Right lobe of liver (tissue), 6 donors: ENCODE measurements at regions not wholly inside any gene's neighbourhood (a gene's known extent, or its start where the extent isn't known, plus 50 kb on each side); places are given as distances from the start of the nearest gene placed in this dataset.

Experiments
- ATAC-seq, 4 donors: fragments of 200-7000 bp; cut with Tn5 transposase; one replicate each; pipeline ENCODE4 v1.9.1; 2020; ENCODE audit warnings: mild to moderate bottlenecking in 4 of 4, moderate library complexity in 4 of 4
- DNase-seq, 3 donors: peaks; one replicate each; pipeline ENCODE4 v3.0.0-alpha.2; 2020
- H3K27ac ChIP-seq, 3 donors: fragments of 200-600 bp; one replicate each; pipeline ENCODE4 v1.8.0; 2022
- H3K27me3 ChIP-seq, 2 donors: fragments of 200-600 bp; one replicate each; pipeline ENCODE4 v1.8.0; 2022
- H3K36me3 ChIP-seq, 4 donors: fragments of 200-600 bp; sonication (generic) in 1 of 4; one replicate each; pipeline versions ENCODE4 v1.5.1 to v1.8.0; 2017 to 2022; ENCODE audit warnings: control low read depth in 1 of 4
- H3K4me1 ChIP-seq, 4 donors: fragments of 200-600 bp; sonication (generic) in 1 of 4; one replicate each; pipeline versions ENCODE4 v1.5.1 to v1.8.0; 2017 to 2022; ENCODE audit warnings: control low read depth in 1 of 4
- H3K4me3 ChIP-seq, 3 donors: fragments of 200-600 bp; one replicate each; pipeline ENCODE4 v1.8.0; 2022
- H3K9me3 ChIP-seq, 4 donors: fragments of 200-600 bp; sonication (generic) in 1 of 4; one replicate each; pipeline versions ENCODE4 v1.5.1 to v1.8.0; 2017 to 2022; ENCODE audit warnings: control low read depth in 1 of 4
- CTCF ChIP-seq, 4 donors: fragments of 200-600 bp in 3 of 4; fragments of 450-650 bp in 1 of 4; IDR thresholded peaks; one replicate each; pipeline versions ENCODE4 v1.5.1 to v1.8.0; 2016 to 2022; ENCODE audit warnings: antibody characterized with exemption in 4 of 4, mild to moderate bottlenecking in 2 of 4
- POLR2A ChIP-seq: fragments of 450-650 bp; IDR thresholded peaks from one replicate; pipeline ENCODE4 v1.6.1; 2017; ENCODE audit warnings: antibody characterized with exemption, mild to moderate bottlenecking
- WGBS: methylation state at CpG from one replicate; pipeline ENCODE4 v1.1.6; 2018; ENCODE audit warnings: low coverage, low lambda C conversion rate; ENCODE audit not compliant: insufficient coverage; ENCODE audit errors: missing lambda C conversion rate; 5-methylcytosine and 5-hydroxymethylcytosine counted together
- intact Hi-C, 2 donors: fragments of 100-400 bp; cut with DNase I; formaldehyde crosslinking; loops; one replicate each; pipeline versions ENCODE4 v1.11.2 to v1.14.1; 2022
- donor health status: DM: no; HTN: yes; CAD: no.
- donor health status: DM: no; HTN: no; CAD: no.
- donor health status: DM: no; HTN: no; CAD: no.
- donor health status: DM: no; HTN: yes; CAD: no.
- donor health status: DM: no; HTN: yes; CAD: no.

GRCh38 chr2:239689985-239690384, 289.2 kb upstream of the HDAC4 start:
- ATAC-seq, result no peak
- H3K36me3 ChIP-seq, result no peaks in the 10 kb centered on the region
- DNase-seq, result no peak
- no peak overlapping the region for H3K27ac ChIP-seq
- no peak overlapping the region for H3K4me3 ChIP-seq
- 79% methylated on average over 2 of the region's 5 CpGs for WGBS
- TF ChIP-seq POLR2A (no peak), CTCF (IDR thresholded peaks at IDR 0.05) (no peak)
- H3K4me1 ChIP-seq, result no peaks in the 10 kb centered on the region
- H3K9me3 ChIP-seq, result no peaks in the 10 kb centered on the region
- intact Hi-C loops, result no loop called here
- H3K27me3 ChIP-seq, result no peaks in the 10 kb centered on the region

GRCh38 chr2:239689410-239689809, 288.6 kb upstream of the HDAC4 start:
- 52% methylated on average over 5 of the region's 8 CpGs for WGBS
- H3K36me3 ChIP-seq, result no peaks in the 10 kb centered on the region
- no peaks in the 10 kb centered on the region for H3K4me1 ChIP-seq
- H3K27ac ChIP-seq, result no peak overlapping the region
- no peaks in the 10 kb centered on the region for H3K9me3 ChIP-seq
- no peak overlapping the region for H3K4me3 ChIP-seq
- H3K27me3 ChIP-seq, result no peaks in the 10 kb centered on the region
- TF ChIP-seq CTCF (IDR thresholded peaks at IDR 0.05), result no peak
- no peak for TF ChIP-seq POLR2A
- intact Hi-C loops, result no loop called here
- DNase-seq, result peak in 1 of 3 donors; percentile 25
- ATAC-seq, result no peak

GRCh38 chr2:239688840-239689239, 288.0 kb upstream of the HDAC4 start:
- ATAC-seq (no peak), DNase-seq (no peak)
- no peak overlapping the region for H3K27ac ChIP-seq
- H3K4me1 ChIP-seq, result no peaks in the 10 kb centered on the region
- H3K27me3 ChIP-seq, result no peaks in the 10 kb centered on the region
- intact Hi-C loops, result no loop called here
- no peak for TF ChIP-seq CTCF (IDR thresholded peaks at IDR 0.05)
- H3K9me3 ChIP-seq, result no peaks in the 10 kb centered on the region
- 76% methylated on average over 3 of the region's 9 CpGs for WGBS
- H3K36me3 ChIP-seq, result no peaks in the 10 kb centered on the region
- H3K4me3 ChIP-seq, result no peak overlapping the region

GRCh38 chr2:239688122-239688681, 287.4 kb upstream of the HDAC4 start:
- intact Hi-C loops, result no loop called here
- Histone ChIP-seq H3K4me3 (no peak overlapping the region), H3K36me3 (no peaks in the 10 kb centered on the region), H3K9me3 (no peaks in the 10 kb centered on the region), H3K27me3 (no peaks in the 10 kb centered on the region), H3K4me1 (no peaks in the 10 kb centered on the region), H3K27ac (no peak overlapping the region)
- 45% methylated on average over 7 of the region's 14 CpGs for WGBS
- ATAC-seq, result no peak
- peak in 1 of 3 donors; percentile 43 for DNase-seq
- TF ChIP-seq POLR2A (no peak), CTCF (IDR thresholded peaks at IDR 0.05) (no peak)

- ATAC-seq (no peak), DNase-seq (no peak)
- Histone ChIP-seq H3K4me3 (no peak overlapping the region), H3K36me3 (no peaks in the 10 kb centered on the region), H3K9me3 (no peaks in the 10 kb centered on the region), H3K27ac (no peak overlapping the region), H3K27me3 (no peaks in the 10 kb centered on the region), H3K4me1 (no peaks in the 10 kb centered on the region)
- no peak for TF ChIP-seq POLR2A
- TF ChIP-seq CTCF (IDR thresholded peaks at IDR 0.05), result no peak
- 67% methylated on average over 1 of the region's 5 CpGs for WGBS
- intact Hi-C loops, result no loop called here
Observed at GRCh38 chr2:239687441-239687840, 286.6 kb upstream of the HDAC4 start.
